ENCODE measurements at regions not wholly inside any gene's neighbourhood (a gene's known extent, or its start where the extent isn't known, plus 50 kb on each side); places are given as distances from the start of the nearest gene placed in this dataset.

DNA sequence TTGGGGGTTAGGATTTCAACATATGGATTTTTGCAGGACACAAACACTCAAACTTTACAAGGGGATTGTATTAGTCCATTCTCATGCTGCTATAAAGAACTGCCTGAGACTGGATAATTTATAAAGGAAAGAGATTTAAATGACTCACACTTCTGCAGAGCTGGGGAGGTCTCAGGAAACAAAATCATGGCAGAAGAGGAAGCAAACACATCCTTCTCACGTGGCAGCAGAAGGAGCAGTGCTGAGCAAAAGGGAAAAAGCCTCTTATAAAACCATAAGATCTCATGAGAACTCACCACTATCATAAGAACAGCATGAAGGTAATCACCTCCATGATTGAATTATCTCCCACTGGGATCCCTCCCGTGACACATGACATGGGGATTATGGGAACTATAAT, 1183.1 kb downstream of the ZPLD1 start:
- Histone ChIP-seq H3K36me3 (ENCODE audit: insufficient read depth in 1 of 2, low read depth in 1 of 2) (no peaks in the 10 kb centered on the region), H3K4me3 (no peak overlapping the region), H3K27me3 (ENCODE audit: insufficient read depth in 3 of 3, low read length in 2 of 3) (no peaks in the 10 kb centered on the region), H3K27ac (no peak overlapping the region), H3K4me1 (no peaks in the 10 kb centered on the region), H3K9me3 (no peaks in the 10 kb centered on the region)
- whole genome bisulfite sequencing, 3 donors: 43 to 53% (median 47%) methylated on average over 2 of the region's 2 CpGs
- intact Hi-C loops (cut with DNase I): no loop called here
- no peak for ATAC-seq
- DNase-seq: no peak
- TF ChIP-seq, protein P1, sequence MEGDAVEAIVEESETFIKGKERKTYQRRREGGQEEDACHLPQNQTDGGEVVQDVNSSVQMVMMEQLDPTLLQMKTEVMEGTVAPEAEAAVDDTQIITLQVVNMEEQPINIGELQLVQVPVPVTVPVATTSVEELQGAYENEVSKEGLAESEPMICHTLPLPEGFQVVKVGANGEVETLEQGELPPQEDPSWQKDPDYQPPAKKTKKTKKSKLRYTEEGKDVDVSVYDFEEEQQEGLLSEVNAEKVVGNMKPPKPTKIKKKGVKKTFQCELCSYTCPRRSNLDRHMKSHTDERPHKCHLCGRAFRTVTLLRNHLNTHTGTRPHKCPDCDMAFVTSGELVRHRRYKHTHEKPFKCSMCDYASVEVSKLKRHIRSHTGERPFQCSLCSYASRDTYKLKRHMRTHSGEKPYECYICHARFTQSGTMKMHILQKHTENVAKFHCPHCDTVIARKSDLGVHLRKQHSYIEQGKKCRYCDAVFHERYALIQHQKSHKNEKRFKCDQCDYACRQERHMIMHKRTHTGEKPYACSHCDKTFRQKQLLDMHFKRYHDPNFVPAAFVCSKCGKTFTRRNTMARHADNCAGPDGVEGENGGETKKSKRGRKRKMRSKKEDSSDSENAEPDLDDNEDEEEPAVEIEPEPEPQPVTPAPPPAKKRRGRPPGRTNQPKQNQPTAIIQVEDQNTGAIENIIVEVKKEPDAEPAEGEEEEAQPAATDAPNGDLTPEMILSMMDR (IDR thresholded peaks at IDR 0.05): no peak

DNA sequence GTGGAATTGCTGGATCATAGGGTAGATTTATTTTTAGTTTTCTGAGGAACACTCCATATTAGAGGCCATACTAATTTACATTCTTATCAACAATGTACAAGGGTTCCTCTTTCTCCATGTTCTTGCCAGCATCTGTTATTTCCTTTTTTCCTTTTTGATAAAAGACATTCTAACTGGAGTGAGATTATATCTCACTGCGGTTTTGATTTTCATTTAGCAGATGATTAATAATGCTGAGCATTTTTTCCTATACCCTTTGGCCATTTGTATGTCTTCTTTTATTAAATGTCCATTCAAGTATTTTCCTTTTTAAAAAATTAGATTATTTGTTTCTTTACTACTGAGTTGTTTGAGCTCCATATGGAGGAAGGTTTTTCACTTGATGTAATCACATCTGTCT, 1189.5 kb downstream of the ZPLD1 start:
- intact Hi-C loops (cut with DNase I): no loop called here
- DNase-seq (no peak), ATAC-seq (no peak)
- no peaks in the 10 kb centered on the region for H3K27me3 ChIP-seq (ENCODE audit: insufficient read depth in 3 of 3, low read length in 2 of 3)
- H3K4me1 ChIP-seq: no peaks in the 10 kb centered on the region
- WGBS, 3 donors: 74 to 79% (median 75%) methylated on average over 1 of the region's 1 CpG
- H3K9me3 ChIP-seq: peaks cover 11% of the 10 kb centered on the region
- H3K27ac ChIP-seq: no peak overlapping the region
- H3K4me3 ChIP-seq: no peak overlapping the region
- TF ChIP-seq, protein P1 (IDR thresholded peaks at IDR 0.05): no peak
- no peaks in the 10 kb centered on the region for H3K36me3 ChIP-seq (ENCODE audit: insufficient read depth in 1 of 2, low read depth in 1 of 2)

- H3K4me1 ChIP-seq: no peaks in the 10 kb centered on the region
- intact Hi-C loops (cut with DNase I): no loop called here
- TF ChIP-seq, protein P1 (IDR thresholded peaks at IDR 0.05): no peak
- H3K4me3 ChIP-seq: no peak overlapping the region
- DNase-seq (no peak), ATAC-seq (no peak)
- 80 to 86% (median 80%) methylated on average over 1 of the region's 1 CpG for WGBS, 3 donors
- H3K9me3 ChIP-seq: peaks cover 14% of the 10 kb centered on the region
- no peak overlapping the region for H3K27ac ChIP-seq
- no peaks in the 10 kb centered on the region for H3K27me3 ChIP-seq (ENCODE audit: insufficient read depth in 3 of 3, low read length in 2 of 3)
- H3K36me3 ChIP-seq (ENCODE audit: insufficient read depth in 1 of 2, low read depth in 1 of 2): no peaks in the 10 kb centered on the region
These were observed 1194.6 kb downstream of the ZPLD1 start for GRCh38 chr3:103629391-103629790.

DNA sequence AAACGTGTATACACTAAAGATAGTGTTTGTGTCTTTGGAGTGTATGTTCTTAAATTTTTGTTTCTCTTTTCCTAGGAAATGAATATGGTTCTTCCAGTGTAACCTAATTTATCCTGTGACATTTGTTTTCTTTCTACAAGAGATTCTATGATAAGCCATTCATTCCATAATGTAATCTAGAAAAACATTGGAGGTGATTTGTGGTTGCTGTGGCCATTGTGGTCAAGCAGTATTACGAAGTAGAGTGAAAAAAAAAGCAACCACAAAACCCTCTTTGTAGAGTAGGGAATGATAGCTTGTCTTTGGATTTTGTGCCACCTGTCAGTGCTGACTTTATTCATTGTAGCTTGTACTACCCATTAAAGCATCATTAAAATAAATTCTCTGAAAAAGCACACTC, 1209.6 kb downstream of the ZPLD1 start:
- no peak for ATAC-seq
- H3K4me3 ChIP-seq: no peak overlapping the region
- WGBS, 3 donors: 58 to 62% (median 59%) methylated on average over 2 of the region's 2 CpGs
- no peaks in the 10 kb centered on the region for H3K9me3 ChIP-seq
- no peaks in the 10 kb centered on the region for H3K27me3 ChIP-seq (ENCODE audit: insufficient read depth in 3 of 3, low read length in 2 of 3)
- H3K36me3 ChIP-seq (ENCODE audit: insufficient read depth in 1 of 2, low read depth in 1 of 2): no peaks in the 10 kb centered on the region
- H3K4me1 ChIP-seq: no peaks in the 10 kb centered on the region
- TF ChIP-seq, protein P1 (IDR thresholded peaks at IDR 0.05): no peak
- no peak overlapping the region for H3K27ac ChIP-seq
- intact Hi-C loops (cut with DNase I): no loop called here
- no peak for DNase-seq

DNA sequence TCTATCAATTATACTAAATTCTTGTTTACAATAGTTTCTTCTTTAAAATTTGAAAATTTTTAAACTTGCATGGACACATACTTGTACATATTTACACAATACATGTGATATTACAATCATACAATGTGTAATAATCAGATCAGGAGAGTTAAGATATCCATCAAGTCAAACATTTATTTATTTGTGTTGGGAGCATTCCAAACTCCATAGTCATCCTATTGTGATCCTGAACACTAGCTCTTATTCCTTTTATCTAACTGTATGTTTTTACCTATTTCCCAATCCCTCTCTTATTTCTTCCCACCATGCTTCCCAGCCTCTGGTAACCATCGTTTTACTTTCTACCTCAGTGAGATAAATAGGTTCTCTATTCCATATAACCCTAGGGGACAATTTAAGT, 1219.2 kb downstream of the ZPLD1 start:
- H3K9me3 ChIP-seq: no peaks in the 10 kb centered on the region
- whole genome bisulfite sequencing, 3 donors: 71 to 81% (median 75%) methylated on average over 1 of the region's 1 CpG
- H3K4me1 ChIP-seq: no peaks in the 10 kb centered on the region
- TF ChIP-seq, protein P1 (IDR thresholded peaks at IDR 0.05): no peak
- intact Hi-C loops (cut with DNase I): no loop called here
- no peak overlapping the region for H3K4me3 ChIP-seq
- ATAC-seq (no peak), DNase-seq (no peak)
- H3K36me3 ChIP-seq (ENCODE audit: insufficient read depth in 1 of 2, low read depth in 1 of 2): no peaks in the 10 kb centered on the region
- no peaks in the 10 kb centered on the region for H3K27me3 ChIP-seq (ENCODE audit: insufficient read depth in 3 of 3, low read length in 2 of 3)
- no peak overlapping the region for H3K27ac ChIP-seq

All from psoas muscle (tissue), 7 donors.